ENCODE measurements at regions not wholly inside any gene's neighbourhood (a gene's known extent, or its start where the extent isn't known, plus 50 kb on each side); places are given as distances from the start of the nearest gene placed in this dataset.

- Mint-ChIP-seq H3K27me3 (no peaks in the 10 kb centered on the region), H3K36me3 (no peaks in the 10 kb centered on the region), H3K27ac (no peak overlapping the region), H3K4me1 (no peaks in the 10 kb centered on the region), H3K9me3 (no peaks in the 10 kb centered on the region), H3K4me3 (no peak overlapping the region)
- CTCF ChIA-PET, result no interaction called here
- no peak for DNase-seq
These were observed 108.9 kb downstream of the IFI44 start for GRCh38 chr1:78758506-78758905.

GRCh38 chr1:78759881-78760280, 110.2 kb downstream of the IFI44 start:
- H3K4me3 Mint-ChIP-seq, result no peak overlapping the region
- no peaks in the 10 kb centered on the region for H3K27me3 Mint-ChIP-seq
- H3K27ac Mint-ChIP-seq, result no peak overlapping the region
- CTCF ChIA-PET, result no interaction called here
- H3K9me3 Mint-ChIP-seq, result no peaks in the 10 kb centered on the region
- no peaks in the 10 kb centered on the region for H3K4me1 Mint-ChIP-seq
- no peaks in the 10 kb centered on the region for H3K36me3 Mint-ChIP-seq
- DNase-seq, result no peak

GRCh38 chr1:78760858-78761257, 111.2 kb downstream of the IFI44 start:
- no peak overlapping the region for H3K4me3 Mint-ChIP-seq
- no peaks in the 10 kb centered on the region for H3K4me1 Mint-ChIP-seq
- no peaks in the 10 kb centered on the region for H3K9me3 Mint-ChIP-seq
- DNase-seq, result no peak
- CTCF ChIA-PET, result no interaction called here
- no peaks in the 10 kb centered on the region for H3K27me3 Mint-ChIP-seq
- H3K27ac Mint-ChIP-seq, result no peak overlapping the region
- no peaks in the 10 kb centered on the region for H3K36me3 Mint-ChIP-seq

- H3K27ac Mint-ChIP-seq, result no peak overlapping the region
These were observed 112.5 kb downstream of the IFI44 start for GRCh38 chr1:78762113-78762512.

GRCh38 chr1:78765489-78765888, 115.9 kb downstream of the IFI44 start:
- DNase-seq, result no peak
- no peaks in the 10 kb centered on the region for H3K36me3 Mint-ChIP-seq
- H3K27ac Mint-ChIP-seq, result no peak overlapping the region
- CTCF ChIA-PET, result no interaction called here
- no peaks in the 10 kb centered on the region for H3K9me3 Mint-ChIP-seq
- no peak overlapping the region for H3K4me3 Mint-ChIP-seq
- no peaks in the 10 kb centered on the region for H3K4me1 Mint-ChIP-seq
- H3K27me3 Mint-ChIP-seq, result no peaks in the 10 kb centered on the region

More at GRCh38 chr1:78762113-78762512, 112.5 kb downstream of the IFI44 start:
- H3K27me3 Mint-ChIP-seq, result no peaks in the 10 kb centered on the region
- CTCF ChIA-PET, result no interaction called here
- H3K4me1 Mint-ChIP-seq, result no peaks in the 10 kb centered on the region
- DNase-seq, result no peak
- H3K4me3 Mint-ChIP-seq, result no peak overlapping the region
- no peaks in the 10 kb centered on the region for H3K36me3 Mint-ChIP-seq
- no peaks in the 10 kb centered on the region for H3K9me3 Mint-ChIP-seq

- no peaks in the 10 kb centered on the region for H3K4me1 Mint-ChIP-seq
- CTCF ChIA-PET, result no interaction called here
- H3K4me3 Mint-ChIP-seq, result no peak overlapping the region
- DNase-seq, result no peak
- H3K27ac Mint-ChIP-seq, result no peak overlapping the region
- no peaks in the 10 kb centered on the region for H3K9me3 Mint-ChIP-seq
- H3K27me3 Mint-ChIP-seq, result no peaks in the 10 kb centered on the region
- no peaks in the 10 kb centered on the region for H3K36me3 Mint-ChIP-seq
These were observed 130.2 kb downstream of the IFI44 start for GRCh38 chr1:78779831-78780230.

GRCh38 chr1:78787544-78787943, 137.9 kb downstream of the IFI44 start:
- Mint-ChIP-seq H3K36me3 (no peaks in the 10 kb centered on the region), H3K27me3 (no peaks in the 10 kb centered on the region), H3K4me3 (no peak overlapping the region), H3K27ac (no peak overlapping the region), H3K4me1 (no peaks in the 10 kb centered on the region), H3K9me3 (no peaks in the 10 kb centered on the region)
- CTCF ChIA-PET, result no interaction called here
- DNase-seq, result no peak

- CTCF ChIA-PET, result no interaction called here
These were observed 140.5 kb downstream of the IFI44 start for GRCh38 chr1:78790174-78790573.

GRCh38 chr1:78792756-78793155, 143.1 kb downstream of the IFI44 start:
- DNase-seq, result no peak
- Mint-ChIP-seq H3K27ac (no peak overlapping the region), H3K36me3 (no peaks in the 10 kb centered on the region), H3K4me3 (no peak overlapping the region), H3K4me1 (no peaks in the 10 kb centered on the region), H3K27me3 (no peaks in the 10 kb centered on the region), H3K9me3 (no peaks in the 10 kb centered on the region)
- CTCF ChIA-PET, result no interaction called here

More at GRCh38 chr1:78790174-78790573, 140.5 kb downstream of the IFI44 start:
- H3K9me3 Mint-ChIP-seq, result no peaks in the 10 kb centered on the region
- no peaks in the 10 kb centered on the region for H3K27me3 Mint-ChIP-seq
- H3K36me3 Mint-ChIP-seq, result no peaks in the 10 kb centered on the region
- H3K4me1 Mint-ChIP-seq, result no peaks in the 10 kb centered on the region
- DNase-seq, result no peak
- H3K27ac Mint-ChIP-seq, result no peak overlapping the region
- H3K4me3 Mint-ChIP-seq, result no peak overlapping the region

- Mint-ChIP-seq H3K9me3 (no peaks in the 10 kb centered on the region), H3K4me3 (no peak overlapping the region), H3K27ac (no peak overlapping the region), H3K36me3 (no peaks in the 10 kb centered on the region), H3K4me1 (no peaks in the 10 kb centered on the region), H3K27me3 (no peaks in the 10 kb centered on the region)
- CTCF ChIA-PET, result no interaction called here
- DNase-seq, result no peak
These were observed 147.6 kb downstream of the IFI44 start for GRCh38 chr1:78797108-78797781.

- Mint-ChIP-seq H3K4me3 (no peak overlapping the region), H3K27ac (no peak overlapping the region), H3K4me1 (no peaks in the 10 kb centered on the region), H3K27me3 (no peaks in the 10 kb centered on the region), H3K36me3 (no peaks in the 10 kb centered on the region), H3K9me3 (no peaks in the 10 kb centered on the region)
- DNase-seq, result no peak
- CTCF ChIA-PET, result no interaction called here
These were observed 150.3 kb downstream of the IFI44 start for GRCh38 chr1:78799926-78800325.

GRCh38 chr1:78814176-78814575, 164.5 kb downstream of the IFI44 start:
- no peak for DNase-seq
- CTCF ChIA-PET, result no interaction called here
- Mint-ChIP-seq H3K27ac (no peak overlapping the region), H3K36me3 (no peaks in the 10 kb centered on the region), H3K27me3 (no peaks in the 10 kb centered on the region), H3K4me1 (no peaks in the 10 kb centered on the region), H3K9me3 (no peaks in the 10 kb centered on the region), H3K4me3 (no peak overlapping the region)

GRCh38 chr1:78825561-78825960, 175.9 kb downstream of the IFI44 start:
- H3K4me3 Mint-ChIP-seq, result no peak overlapping the region
- CTCF ChIA-PET, result interaction anchor here (0.6 kb wide), 1 partner anchor 15 kb away, joined by 4 read pairs; no protein-coding TSS in a partner anchor
- no peak for DNase-seq

GRCh38 chr1:78829644-78830043, 176.9 kb downstream of the ADGRL4 start:
- no peaks in the 10 kb centered on the region for H3K36me3 Mint-ChIP-seq

More at GRCh38 chr1:78825561-78825960, 175.9 kb downstream of the IFI44 start:
- Mint-ChIP-seq H3K27me3 (no peaks in the 10 kb centered on the region), H3K4me1 (no peaks in the 10 kb centered on the region), H3K9me3 (no peaks in the 10 kb centered on the region), H3K27ac (no peak overlapping the region), H3K36me3 (no peaks in the 10 kb centered on the region)

GRCh38 chr1:78830321-78830720, 176.2 kb downstream of the ADGRL4 start:
- CTCF ChIA-PET, result no interaction called here
- H3K27ac Mint-ChIP-seq, result no peak overlapping the region
- H3K27me3 Mint-ChIP-seq, result no peaks in the 10 kb centered on the region
- no peaks in the 10 kb centered on the region for H3K4me1 Mint-ChIP-seq
- H3K9me3 Mint-ChIP-seq, result no peaks in the 10 kb centered on the region
- no peak for DNase-seq
- no peak overlapping the region for H3K4me3 Mint-ChIP-seq
- no peaks in the 10 kb centered on the region for H3K36me3 Mint-ChIP-seq

More at GRCh38 chr1:78829644-78830043, 176.9 kb downstream of the ADGRL4 start:
- no peaks in the 10 kb centered on the region for H3K27me3 Mint-ChIP-seq
- no peak overlapping the region for H3K27ac Mint-ChIP-seq
- no peaks in the 10 kb centered on the region for H3K9me3 Mint-ChIP-seq
- no peak overlapping the region for H3K4me3 Mint-ChIP-seq
- no peak for DNase-seq
- H3K4me1 Mint-ChIP-seq, result no peaks in the 10 kb centered on the region
- CTCF ChIA-PET, result no interaction called here
